ENCODE measurements at regions not wholly inside any gene's neighbourhood (a gene's known extent, or its start where the extent isn't known, plus 50 kb on each side); places are given as distances from the start of the nearest gene placed in this dataset.

DNA sequence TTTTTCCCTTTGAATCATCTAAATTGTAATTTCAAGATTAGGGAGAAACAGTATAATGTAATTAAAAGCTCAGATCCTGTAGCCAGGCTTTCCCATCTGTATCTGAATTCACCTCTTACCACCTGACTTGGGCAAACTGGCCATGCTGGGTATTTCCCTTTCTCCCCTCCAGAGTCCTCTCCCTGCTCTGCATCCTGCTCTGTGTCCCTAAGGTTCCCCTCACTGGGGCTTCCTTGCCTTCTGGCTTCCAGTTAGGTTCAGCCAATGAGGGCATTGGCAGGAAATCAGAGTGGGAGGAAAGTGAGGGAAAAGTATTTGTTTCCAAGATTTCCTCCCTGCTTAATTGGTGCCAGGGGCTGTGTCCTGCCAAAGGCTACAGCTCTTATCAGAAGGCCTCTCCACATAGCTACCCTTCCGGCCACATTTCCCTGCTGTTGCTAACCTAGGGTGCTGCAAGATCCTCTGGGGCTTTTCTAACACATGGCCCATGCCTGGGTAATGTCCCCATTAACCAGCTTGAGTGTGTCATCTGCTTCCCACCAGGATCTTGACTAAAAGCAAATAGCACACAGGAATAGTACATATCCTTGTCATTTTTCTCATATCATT lies 51.0 kb upstream of the MPDZ start:
- DNase-seq (ENCODE audit: low spot score) = no peak

Data from putamen (tissue), 1 donor.